Psoas muscle (tissue), 7 donors: ENCODE measurements at regions not wholly inside any gene's neighbourhood (a gene's known extent, or its start where the extent isn't known, plus 50 kb on each side); places are given as distances from the start of the nearest gene placed in this dataset.

ENCODE experiments used
- ATAC-seq, 4 donors: fragments of 200-7000 bp; cut with Tn5 transposase; one replicate each; pipeline ENCODE4 v1.9.1; 2020; ENCODE audit warnings: moderate library complexity in 3 of 4, mild to moderate bottlenecking in 2 of 4
- DNase-seq, 2 donors: peaks; one replicate each; pipeline ENCODE4 v3.0.0-alpha.2; 2020
- H3K27ac ChIP-seq: fragments of 200-600 bp; one replicate; pipeline ENCODE4 v1.8.0; 2022
- H3K27me3 ChIP-seq, 3 donors: fragments of 200-600 bp in 1 of 3; one replicate each; pipeline versions ENCODE4 v1.6.1 to v1.8.0; 2013 to 2022; ENCODE audit warnings: low read length in 2 of 3, mild to moderate bottlenecking in 2 of 3, moderate library complexity in 1 of 3; ENCODE audit not compliant: insufficient read depth in 3 of 3
- H3K36me3 ChIP-seq, 2 donors: fragments of 200-600 bp in 1 of 2; one replicate each; pipeline versions ENCODE4 v1.6.1 to v1.8.0; 2013 to 2022; ENCODE audit warnings: low read depth in 1 of 2, mild to moderate bottlenecking in 1 of 2, moderate library complexity in 1 of 2; ENCODE audit not compliant: insufficient read depth in 1 of 2
- H3K4me1 ChIP-seq: fragments of 200-600 bp; one replicate; pipeline ENCODE4 v1.8.0; 2022
- H3K4me3 ChIP-seq: fragments of 200-600 bp; one replicate; pipeline ENCODE4 v1.8.0; 2022; ENCODE audit warnings: mild to moderate bottlenecking
- H3K9me3 ChIP-seq: fragments of 200-600 bp; one replicate; pipeline ENCODE4 v1.8.0; 2022
- CTCF ChIP-seq: fragments of 200-600 bp; IDR thresholded peaks from one replicate; pipeline ENCODE4 v1.8.0; 2022; ENCODE audit warnings: antibody characterized with exemption
- WGBS, 3 donors: extraction: QIAGEN DNeasy Blood & Tissue Kit; methylation state at CpG; one replicate each; pipeline versions ENCODE4 v1.1.6 to v1.1.7; 2013; 5-methylcytosine and 5-hydroxymethylcytosine counted together
- intact Hi-C, 2 donors: fragments of 100-400 bp; cut with DNase I; formaldehyde crosslinking; loops; one replicate each; pipeline versions ENCODE4 v1.11.0 to v1.14.2; 2022
- donor health status: healthy with polysubstance abuse.
- donor health status: DM: no; HTN: no; CAD: no; lungs with moderate emphysema.
- donor health status: Bipolar disorder and iron deficiency.
- donor health status: healthy.
- donor health status: DM: yes; HTN: yes; CAD: no.
- donor health status: DM: no; HTN: no; CAD: no.
- donor health status: DM: yes; HTN: yes; CAD: no.

GRCh38 chr13:100921139-100921538, 246.5 kb upstream of the TMTC4 start:
- intact Hi-C loops, result no loop called here
- 23 to 32% (median 31%) methylated on average over 4 of the region's 4 CpGs for WGBS, 3 donors
- TF ChIP-seq CTCF, result no peak
- H3K27me3 ChIP-seq, result peaks cover 0 to 2% (median 0%) of the 10 kb centered on the region in 3 donors
- H3K27ac ChIP-seq, result no peak overlapping the region
- ATAC-seq (no peak), DNase-seq (no peak)
- H3K4me3 ChIP-seq, result no peak overlapping the region
- H3K9me3 ChIP-seq, result no peaks in the 10 kb centered on the region
- no peaks in the 10 kb centered on the region for H3K4me1 ChIP-seq
- H3K36me3 ChIP-seq, result no peaks in the 10 kb centered on the region

GRCh38 chr13:100917011-100917410, 242.4 kb upstream of the TMTC4 start:
- intact Hi-C loops, result no loop called here
- no peaks in the 10 kb centered on the region for H3K4me1 ChIP-seq
- no peak overlapping the region for H3K4me3 ChIP-seq
- no peaks in the 10 kb centered on the region for H3K9me3 ChIP-seq
- WGBS, 3 donors, result 43 to 61% (median 48%) methylated on average over 3 of the region's 3 CpGs
- no peaks in the 10 kb centered on the region for H3K36me3 ChIP-seq
- no peak for TF ChIP-seq CTCF
- DNase-seq, result no peak
- ATAC-seq, result no peak
- no peak overlapping the region for H3K27ac ChIP-seq
- H3K27me3 ChIP-seq, result no peaks in the 10 kb centered on the region

- 70 to 77% (median 77%) methylated on average over 6 of the region's 6 CpGs for WGBS, 3 donors
- H3K27me3 ChIP-seq, result no peaks in the 10 kb centered on the region
- ATAC-seq (no peak), DNase-seq (no peak)
- H3K4me3 ChIP-seq, result no peak overlapping the region
- H3K36me3 ChIP-seq, result no peaks in the 10 kb centered on the region
- no peaks in the 10 kb centered on the region for H3K9me3 ChIP-seq
- no peak overlapping the region for H3K27ac ChIP-seq
- no peak for TF ChIP-seq CTCF
- intact Hi-C loops, result no loop called here
- no peaks in the 10 kb centered on the region for H3K4me1 ChIP-seq
These were observed 238.5 kb upstream of the TMTC4 start for GRCh38 chr13:100913143-100913542.

- Histone ChIP-seq H3K4me1 (no peaks in the 10 kb centered on the region), H3K27me3 (no peaks in the 10 kb centered on the region), H3K36me3 (no peaks in the 10 kb centered on the region), H3K27ac (no peak overlapping the region), H3K9me3 (no peaks in the 10 kb centered on the region), H3K4me3 (no peak overlapping the region)
- ATAC-seq (no peak), DNase-seq (no peak)
- WGBS, 3 donors, result 42 to 48% (median 42%) methylated on average over 3 of the region's 3 CpGs
- intact Hi-C loops, result no loop called here
- TF ChIP-seq CTCF, result no peak
These were observed 229.8 kb upstream of the TMTC4 start for GRCh38 chr13:100904293-100904976.
